ENCODE measurements at regions not wholly inside any gene's neighbourhood (a gene's known extent, or its start where the extent isn't known, plus 50 kb on each side); places are given as distances from the start of the nearest gene placed in this dataset.

DNA sequence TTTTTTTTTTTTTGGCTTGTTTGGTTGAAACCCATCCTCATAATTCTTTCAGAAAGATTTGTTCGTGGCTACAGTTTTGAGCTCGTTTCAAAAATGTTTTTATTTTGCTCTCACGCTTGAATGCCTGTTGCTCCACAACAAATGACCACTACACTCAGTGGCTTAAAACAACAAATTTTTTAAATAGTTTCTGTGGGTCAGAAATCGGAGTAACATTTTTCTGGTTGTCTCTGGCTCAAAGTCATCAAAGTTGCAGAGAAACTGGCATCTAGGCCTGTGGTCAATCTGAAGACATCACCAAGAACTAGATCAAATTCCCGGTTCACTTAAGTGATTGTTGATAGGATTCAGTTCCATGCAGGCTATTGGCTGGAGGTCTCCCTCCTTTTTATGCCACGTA, 560.0 kb downstream of the SNAPC1 start:
- intact Hi-C loops (cut with micrococcal nuclease) = no loop called here
- H3K4me1 Mint-ChIP-seq = no peaks in the 10 kb centered on the region
- TF ChIP-seq, protein P1, sequence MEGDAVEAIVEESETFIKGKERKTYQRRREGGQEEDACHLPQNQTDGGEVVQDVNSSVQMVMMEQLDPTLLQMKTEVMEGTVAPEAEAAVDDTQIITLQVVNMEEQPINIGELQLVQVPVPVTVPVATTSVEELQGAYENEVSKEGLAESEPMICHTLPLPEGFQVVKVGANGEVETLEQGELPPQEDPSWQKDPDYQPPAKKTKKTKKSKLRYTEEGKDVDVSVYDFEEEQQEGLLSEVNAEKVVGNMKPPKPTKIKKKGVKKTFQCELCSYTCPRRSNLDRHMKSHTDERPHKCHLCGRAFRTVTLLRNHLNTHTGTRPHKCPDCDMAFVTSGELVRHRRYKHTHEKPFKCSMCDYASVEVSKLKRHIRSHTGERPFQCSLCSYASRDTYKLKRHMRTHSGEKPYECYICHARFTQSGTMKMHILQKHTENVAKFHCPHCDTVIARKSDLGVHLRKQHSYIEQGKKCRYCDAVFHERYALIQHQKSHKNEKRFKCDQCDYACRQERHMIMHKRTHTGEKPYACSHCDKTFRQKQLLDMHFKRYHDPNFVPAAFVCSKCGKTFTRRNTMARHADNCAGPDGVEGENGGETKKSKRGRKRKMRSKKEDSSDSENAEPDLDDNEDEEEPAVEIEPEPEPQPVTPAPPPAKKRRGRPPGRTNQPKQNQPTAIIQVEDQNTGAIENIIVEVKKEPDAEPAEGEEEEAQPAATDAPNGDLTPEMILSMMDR (IDR thresholded peaks at IDR 0.05) = no peak
- H3K9me3 Mint-ChIP-seq = peaks cover 5 to 6% of the 10 kb centered on the region in 2 donors
- no peaks in the 10 kb centered on the region for H3K27me3 ChIP-seq (ENCODE audit: control insufficient read depth, insufficient read depth, low read length)
- no peak overlapping the region for H3K4me3 ChIP-seq (ENCODE audit: low read length)
- H3K4me3 Mint-ChIP-seq = no peak overlapping the region
- H3K27ac Mint-ChIP-seq = no peak overlapping the region
- 84% methylated on average over 6 of the region's 6 CpGs for WGBS (ENCODE audit: insufficient coverage)
- H3K36me3 Mint-ChIP-seq = no peaks in the 10 kb centered on the region
- no peaks in the 10 kb centered on the region for H3K36me3 ChIP-seq (ENCODE audit: control insufficient read depth, insufficient read depth, low read length)
- no peak for DNase-seq
- H3K4me1 ChIP-seq (ENCODE audit: control insufficient read depth, insufficient read depth, low read length) = no peaks in the 10 kb centered on the region
- no peaks in the 10 kb centered on the region for H3K9me3 ChIP-seq (ENCODE audit: control insufficient read depth, insufficient read depth, low read length)
- ATAC-seq = no peak
- no peaks in the 10 kb centered on the region for H3K27me3 Mint-ChIP-seq (ENCODE audit: low read depth in 2 of 2)
- no peak overlapping the region for H3K27ac ChIP-seq (ENCODE audit: low read length)

DNA sequence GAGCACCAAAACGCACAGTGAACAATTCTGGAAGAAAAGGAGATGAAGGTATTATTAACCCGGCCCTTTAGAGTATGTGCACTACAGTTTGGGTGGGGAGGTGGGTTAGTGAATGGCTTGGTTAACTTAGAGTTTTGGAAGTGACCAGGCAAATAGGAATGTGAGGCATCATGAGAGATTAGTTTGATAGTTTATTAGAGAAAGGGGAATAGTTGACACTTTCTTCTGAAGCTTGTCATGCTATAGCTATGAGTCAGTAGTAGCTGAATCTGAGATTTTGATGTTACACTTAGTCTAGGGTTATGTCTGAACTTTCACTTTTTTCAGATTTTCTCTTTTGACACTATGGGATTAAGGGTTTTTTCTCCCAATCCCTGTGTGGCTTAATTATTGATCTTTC, 567.2 kb downstream of the SNAPC1 start:
- Histone ChIP-seq H3K36me3 (ENCODE audit: control insufficient read depth, insufficient read depth, low read length) (no peaks in the 10 kb centered on the region), H3K9me3 (ENCODE audit: control insufficient read depth, insufficient read depth, low read length) (no peaks in the 10 kb centered on the region), H3K27ac (ENCODE audit: low read length) (no peak overlapping the region), H3K4me1 (ENCODE audit: control insufficient read depth, insufficient read depth, low read length) (no peaks in the 10 kb centered on the region), H3K27me3 (ENCODE audit: control insufficient read depth, insufficient read depth, low read length) (no peaks in the 10 kb centered on the region), H3K4me3 (ENCODE audit: low read length) (no peak overlapping the region)
- ATAC-seq (no peak), DNase-seq (no peak)
- TF ChIP-seq, protein P1 (IDR thresholded peaks at IDR 0.05) = no peak
- intact Hi-C loops (cut with micrococcal nuclease) = no loop called here
- no peak overlapping the region for H3K27ac Mint-ChIP-seq
- H3K36me3 Mint-ChIP-seq = peaks cover 8% of the 10 kb centered on the region
- H3K4me3 Mint-ChIP-seq = no peak overlapping the region
- no peaks in the 10 kb centered on the region for H3K4me1 Mint-ChIP-seq
- H3K27me3 Mint-ChIP-seq (ENCODE audit: low read depth in 2 of 2) = no peaks in the 10 kb centered on the region
- peaks cover 12 to 17% of the 10 kb centered on the region in 2 donors for H3K9me3 Mint-ChIP-seq
- WGBS (ENCODE audit: insufficient coverage) = 86% methylated on average over 1 of the region's 2 CpGs

DNA sequence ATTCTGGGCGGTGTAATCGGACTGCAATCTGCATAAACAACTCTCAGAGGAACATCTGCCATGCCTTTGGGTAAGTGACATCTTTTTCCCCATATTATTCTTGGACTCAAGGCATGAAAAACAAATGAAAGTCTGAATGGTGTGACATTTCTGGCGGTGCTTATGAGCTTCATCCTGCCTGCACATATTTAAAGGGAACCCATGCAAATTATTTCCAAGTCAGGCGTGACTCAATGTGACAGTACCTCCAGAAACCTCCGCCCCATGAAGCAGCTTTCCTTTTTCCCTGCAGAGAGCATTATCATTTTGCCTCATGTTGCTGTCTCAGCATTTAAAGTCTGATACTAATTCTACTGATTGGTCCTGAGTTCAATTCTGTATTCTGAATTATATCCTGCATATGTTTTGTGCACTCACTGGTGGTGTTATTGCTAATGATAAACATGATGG, 585.4 kb downstream of the SNAPC1 start:
- H3K27ac ChIP-seq (ENCODE audit: low read length) = no peak overlapping the region
- H3K36me3 Mint-ChIP-seq = peaks cover 6% of the 10 kb centered on the region
- ATAC-seq = no peak
- no peak overlapping the region for H3K4me3 ChIP-seq (ENCODE audit: low read length)
- H3K27ac Mint-ChIP-seq = no peak overlapping the region
- TF ChIP-seq, protein P1 (IDR thresholded peaks at IDR 0.05) = no peak
- peaks cover 3 to 4% of the 10 kb centered on the region in 2 donors for H3K9me3 Mint-ChIP-seq
- H3K4me1 ChIP-seq (ENCODE audit: control insufficient read depth, insufficient read depth, low read length) = no peaks in the 10 kb centered on the region
- H3K27me3 ChIP-seq (ENCODE audit: control insufficient read depth, insufficient read depth, low read length) = no peaks in the 10 kb centered on the region
- H3K36me3 ChIP-seq (ENCODE audit: control insufficient read depth, insufficient read depth, low read length) = no peaks in the 10 kb centered on the region
- H3K9me3 ChIP-seq (ENCODE audit: control insufficient read depth, insufficient read depth, low read length) = no peaks in the 10 kb centered on the region
- intact Hi-C loops (cut with micrococcal nuclease) = no loop called here
- no peak for DNase-seq
- no peak overlapping the region for H3K4me3 Mint-ChIP-seq
- H3K4me1 Mint-ChIP-seq = no peaks in the 10 kb centered on the region
- 87% methylated on average over 5 of the region's 5 CpGs for WGBS (ENCODE audit: insufficient coverage)
- H3K27me3 Mint-ChIP-seq (ENCODE audit: low read depth in 2 of 2) = no peaks in the 10 kb centered on the region

DNA sequence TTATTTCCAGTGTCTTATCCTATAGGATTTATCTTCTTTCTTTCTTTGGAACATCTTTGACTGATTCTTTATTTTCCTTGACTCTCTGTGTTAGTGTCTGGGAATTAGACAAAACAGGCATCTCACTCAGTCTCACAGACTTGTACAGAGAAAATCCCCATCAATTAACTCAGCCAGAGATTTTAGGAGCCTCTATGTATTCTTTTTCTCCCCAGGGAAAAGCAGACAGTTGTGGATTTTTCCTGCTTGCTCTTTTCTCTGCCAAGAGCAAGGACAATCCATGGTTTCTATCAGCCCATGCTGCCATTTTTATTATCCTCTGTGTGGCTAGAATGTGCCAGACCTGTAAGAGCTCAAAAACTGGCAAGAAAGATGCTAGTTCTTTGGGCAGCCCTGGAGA, 595.1 kb downstream of the SNAPC1 start:
- Histone ChIP-seq H3K4me3 (ENCODE audit: low read length) (no peak overlapping the region), H3K27ac (ENCODE audit: low read length) (no peak overlapping the region), H3K27me3 (ENCODE audit: control insufficient read depth, insufficient read depth, low read length) (no peaks in the 10 kb centered on the region), H3K36me3 (ENCODE audit: control insufficient read depth, insufficient read depth, low read length) (no peaks in the 10 kb centered on the region), H3K4me1 (ENCODE audit: control insufficient read depth, insufficient read depth, low read length) (no peaks in the 10 kb centered on the region), H3K9me3 (ENCODE audit: control insufficient read depth, insufficient read depth, low read length) (peaks cover 2% of the 10 kb centered on the region)
- intact Hi-C loops (cut with micrococcal nuclease) = no loop called here
- no peak overlapping the region for H3K27ac Mint-ChIP-seq
- no peak overlapping the region for H3K4me3 Mint-ChIP-seq
- DNase-seq (no peak), ATAC-seq (no peak)
- H3K36me3 Mint-ChIP-seq = peaks cover 9% of the 10 kb centered on the region
- H3K9me3 Mint-ChIP-seq = peaks cover 15 to 22% of the 10 kb centered on the region in 2 donors
- TF ChIP-seq, protein P1 (IDR thresholded peaks at IDR 0.05) = no peak
- H3K27me3 Mint-ChIP-seq (ENCODE audit: low read depth in 2 of 2) = no peaks in the 10 kb centered on the region
- H3K4me1 Mint-ChIP-seq = no peaks in the 10 kb centered on the region

Measured in natural killer cell (primary cell).